Kidney (tissue), 13 donors: ENCODE measurements at regions not wholly inside any gene's neighbourhood (a gene's known extent, or its start where the extent isn't known, plus 50 kb on each side); places are given as distances from the start of the nearest gene placed in this dataset.

ENCODE experiments used
- DNase-seq, 5 donors: peaks; one replicate each; pipeline ENCODE4 v3.0.0-alpha.2; 2013 to 2020
- FAIRE-seq: peaks from 2 replicates; lab custom pipeline; 2012; peaks lifted over from hg19 to GRCh38; lab: Jason Lieb, UNC
- H3K27ac ChIP-seq, 2 donors: one replicate each; pipeline ENCODE4 v1.7.0; 2013; ENCODE audit warnings: low read depth in 2 of 2, low read length in 2 of 2, inconsistent platforms in 1 of 2
- H3K27me3 ChIP-seq: one replicate; pipeline ENCODE4 v1.7.1; 2013; ENCODE audit warnings: low read length, inconsistent platforms; ENCODE audit not compliant: control insufficient read depth, insufficient read depth
- H3K36me3 ChIP-seq, 3 donors: one replicate each; pipeline versions ENCODE4 v1.7.0 to v1.7.1; 2013; ENCODE audit warnings: low read length in 3 of 3, control low read depth in 1 of 3, inconsistent platforms in 1 of 3; ENCODE audit not compliant: insufficient read depth in 3 of 3, control insufficient read depth in 2 of 3
- H3K4me1 ChIP-seq, 3 donors: one replicate each; pipeline versions ENCODE4 v1.7.0 to v1.7.1; 2013; ENCODE audit warnings: low read length in 3 of 3, inconsistent platforms in 1 of 3, low read depth in 1 of 3; ENCODE audit not compliant: control insufficient read depth in 2 of 3, insufficient read depth in 2 of 3
- H3K4me3 ChIP-seq, 3 donors: one replicate each; pipeline versions ENCODE4 v1.7.0 to v1.8.1; 2013; ENCODE audit warnings: low read length in 3 of 3, control low read depth in 1 of 3, inconsistent platforms in 1 of 3
- H3K9ac ChIP-seq, 3 donors: one replicate each; pipeline versions ENCODE4 v1.7.0 to v1.7.1; 2013; ENCODE audit warnings: low read length in 3 of 3, control low read depth in 1 of 3, inconsistent platforms in 1 of 3
- H3K9me3 ChIP-seq, 3 donors: one replicate each; pipeline versions ENCODE4 v1.7.0 to v1.7.1; 2013; ENCODE audit warnings: low read length in 3 of 3, control low read depth in 1 of 3, inconsistent platforms in 1 of 3; ENCODE audit not compliant: control insufficient read depth in 2 of 3, insufficient read depth in 1 of 3
- intact Hi-C: fragments of 100-400 bp; cut with DNase I; formaldehyde crosslinking; loops from one replicate; pipeline ENCODE4 v1.11.1; 2022
- TF ChIP-seq, protein P1 (sequence below): IDR thresholded peaks from 3 replicates; pipeline ENCODE4 v1.5.1; 2012; ENCODE audit warnings: mild to moderate bottlenecking, moderate library complexity, borderline replicate concordance; ENCODE audit not compliant: insufficient read depth; ENCODE audit errors: extremely low read depth
- donor health status: control.
- donor health status: control.
- donor health status: control.
- donor health status: control.
- donor health status: control.
- donor health status: DM: yes; HTN: yes; CAD: no.
- donor health status: Normal renal cell carcinoma (clear cell type).

GRCh38 chr9:12908895-12909294 is 134.1 kb downstream of the LURAP1L start:
- TF ChIP-seq, protein P1, sequence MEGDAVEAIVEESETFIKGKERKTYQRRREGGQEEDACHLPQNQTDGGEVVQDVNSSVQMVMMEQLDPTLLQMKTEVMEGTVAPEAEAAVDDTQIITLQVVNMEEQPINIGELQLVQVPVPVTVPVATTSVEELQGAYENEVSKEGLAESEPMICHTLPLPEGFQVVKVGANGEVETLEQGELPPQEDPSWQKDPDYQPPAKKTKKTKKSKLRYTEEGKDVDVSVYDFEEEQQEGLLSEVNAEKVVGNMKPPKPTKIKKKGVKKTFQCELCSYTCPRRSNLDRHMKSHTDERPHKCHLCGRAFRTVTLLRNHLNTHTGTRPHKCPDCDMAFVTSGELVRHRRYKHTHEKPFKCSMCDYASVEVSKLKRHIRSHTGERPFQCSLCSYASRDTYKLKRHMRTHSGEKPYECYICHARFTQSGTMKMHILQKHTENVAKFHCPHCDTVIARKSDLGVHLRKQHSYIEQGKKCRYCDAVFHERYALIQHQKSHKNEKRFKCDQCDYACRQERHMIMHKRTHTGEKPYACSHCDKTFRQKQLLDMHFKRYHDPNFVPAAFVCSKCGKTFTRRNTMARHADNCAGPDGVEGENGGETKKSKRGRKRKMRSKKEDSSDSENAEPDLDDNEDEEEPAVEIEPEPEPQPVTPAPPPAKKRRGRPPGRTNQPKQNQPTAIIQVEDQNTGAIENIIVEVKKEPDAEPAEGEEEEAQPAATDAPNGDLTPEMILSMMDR: no peak

DNA sequence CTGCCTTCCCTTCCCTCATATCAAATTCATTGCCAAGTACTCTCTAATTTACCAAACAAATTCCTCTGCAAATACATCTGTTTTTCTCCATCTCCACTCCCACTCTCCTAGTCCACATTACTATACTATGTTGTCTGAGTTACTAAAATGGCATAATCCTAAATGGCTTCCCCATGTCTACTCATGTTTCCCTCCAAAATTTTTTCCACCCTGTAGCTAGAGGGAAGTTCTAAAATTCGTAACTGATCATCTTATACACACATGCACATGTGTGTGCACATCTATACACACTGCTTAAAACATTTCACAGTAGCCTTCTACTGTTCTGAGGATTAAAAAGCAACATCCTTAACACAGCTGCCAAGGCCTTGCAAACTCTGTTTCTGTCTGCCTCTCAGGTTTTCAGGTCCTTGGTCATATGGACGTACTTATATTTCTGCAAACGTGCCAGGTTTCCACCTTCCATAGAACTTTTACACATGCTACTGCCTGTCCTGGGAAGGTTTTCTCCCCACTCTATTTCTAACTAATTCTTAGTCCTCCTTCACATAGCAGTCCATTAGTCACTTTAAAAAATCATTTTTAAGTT is 140.6 kb downstream of the LURAP1L start:
- Histone ChIP-seq H3K27me3 (no peaks in the 10 kb centered on the region), H3K4me3 (no peak overlapping the region), H3K36me3 (no peaks in the 10 kb centered on the region), H3K9me3 (no peaks in the 10 kb centered on the region), H3K4me1 (no peaks in the 10 kb centered on the region), H3K9ac (no peak overlapping the region), H3K27ac (no peak overlapping the region)
- FAIRE-seq: no peak
- TF ChIP-seq, protein P1: no peak
- intact Hi-C loops: no loop called here
- DNase-seq: no peak

More at GRCh38 chr9:12908895-12909294, 134.1 kb downstream of the LURAP1L start:
- DNase-seq: no peak
- Histone ChIP-seq H3K9me3 (no peaks in the 10 kb centered on the region), H3K27ac (no peak overlapping the region), H3K4me3 (no peak overlapping the region), H3K27me3 (no peaks in the 10 kb centered on the region), H3K36me3 (no peaks in the 10 kb centered on the region), H3K9ac (no peak overlapping the region), H3K4me1 (no peaks in the 10 kb centered on the region)
- intact Hi-C loops: no loop called here
- no peak for FAIRE-seq

- no peaks in the 10 kb centered on the region for H3K36me3 ChIP-seq
- H3K4me3 ChIP-seq: no peak overlapping the region
- H3K9ac ChIP-seq: no peak overlapping the region
- no peaks in the 10 kb centered on the region for H3K4me1 ChIP-seq
- H3K27me3 ChIP-seq: no peaks in the 10 kb centered on the region
- no peak for DNase-seq
- H3K9me3 ChIP-seq: no peaks in the 10 kb centered on the region
- H3K27ac ChIP-seq: no peak overlapping the region
- intact Hi-C loops: no loop called here
- FAIRE-seq: no peak
- TF ChIP-seq, protein P1: no peak
Measured at GRCh38 chr9:12916042-12916441, 141.2 kb downstream of the LURAP1L start.

GRCh38 chr9:12920437-12920836 is 145.6 kb downstream of the LURAP1L start:
- Histone ChIP-seq H3K4me1 (no peaks in the 10 kb centered on the region), H3K4me3 (no peak overlapping the region), H3K27me3 (no peaks in the 10 kb centered on the region), H3K36me3 (no peaks in the 10 kb centered on the region), H3K9ac (no peak overlapping the region), H3K27ac (no peak overlapping the region), H3K9me3 (no peaks in the 10 kb centered on the region)
- TF ChIP-seq, protein P1: no peak
- no peak for FAIRE-seq
- intact Hi-C loops: no loop called here
- DNase-seq: no peak
